Activated B cell treated with CpG ODN at 0.5 μM for 24 hours (primary cell): ENCODE measurements at regions not wholly inside any gene's neighbourhood (a gene's known extent, or its start where the extent isn't known, plus 50 kb on each side); places are given as distances from the start of the nearest gene placed in this dataset.

ENCODE experiments used
- ATAC-seq: fragments of 200-7000 bp; cut with Tn5 transposase; one replicate; pipeline ENCODE4 v1.10.0; 2021; ENCODE audit warnings: low read depth, mild to moderate bottlenecking, moderate library complexity
- CTCF ChIA-PET: fragments of 350-600 bp; sonication (Branson Sonifier 250); formaldehyde crosslinking; loops from one replicate; lab custom pipeline; 2021; ENCODE audit warnings: antibody characterized with exemption; lab: Charles Lee
- POLR2A ChIA-PET: fragments of 350-600 bp; sonication (Branson Sonifier 250); formaldehyde crosslinking; loops from one replicate; lab custom pipeline; 2021; ENCODE audit warnings: antibody characterized with exemption; lab: Charles Lee
- DNase-seq: peaks from one replicate; pipeline ENCODE4 v3.0.0; 2022
- H3K27ac Mint-ChIP-seq: one replicate; pipeline ENCODE4 v1.8.0; 2020; ENCODE audit warnings: mixed read lengths
- H3K27me3 Mint-ChIP-seq: one replicate; pipeline ENCODE4 v1.8.0; 2021; ENCODE audit warnings: mixed read lengths
- H3K36me3 Mint-ChIP-seq: one replicate; pipeline ENCODE4 v1.8.0; 2021; ENCODE audit warnings: low read depth, mixed read lengths
- H3K4me1 Mint-ChIP-seq: one replicate; pipeline ENCODE4 v1.8.0; 2021; ENCODE audit warnings: mixed read lengths
- H3K4me3 Mint-ChIP-seq: one replicate; pipeline ENCODE4 v1.8.0; 2020; ENCODE audit warnings: mild to moderate bottlenecking, mixed read lengths
- H3K9me3 Mint-ChIP-seq: one replicate; pipeline ENCODE4 v1.8.0; 2020; ENCODE audit warnings: mixed read lengths
- CTCF ChIP-seq: fragments of 200-600 bp; IDR thresholded peaks from one replicate; pipeline ENCODE4 v1.8.0; 2022; ENCODE audit warnings: antibody characterized with exemption, mild to moderate bottlenecking
- intact Hi-C: fragments of 100-400 bp; cut with micrococcal nuclease; formaldehyde crosslinking; loops from one replicate; pipeline ENCODE4 v1.15.1; 2024

GRCh38 chr14:34009956-34010355 is 59.1 kb upstream of the EGLN3 start:
- DNase-seq (no peak), ATAC-seq (no peak)
- Mint-ChIP-seq H3K36me3 (no peaks in the 10 kb centered on the region), H3K27me3 (peaks cover 2% of the 10 kb centered on the region), H3K4me3 (no peak overlapping the region), H3K4me1 (peaks cover 9% of the 10 kb centered on the region), H3K27ac (no peak overlapping the region), H3K9me3 (no peaks in the 10 kb centered on the region)
- ChIA-PET POLR2A (no interaction called here), CTCF (no interaction called here)
- intact Hi-C loops: no loop called here
- no peak for TF ChIP-seq CTCF

GRCh38 chr14:34007902-34008301 is 57.0 kb upstream of the EGLN3 start:
- DNase-seq (no peak), ATAC-seq (no peak)
- no peak for TF ChIP-seq CTCF
- intact Hi-C loops: no loop called here
- Mint-ChIP-seq H3K27ac (no peak overlapping the region), H3K36me3 (no peaks in the 10 kb centered on the region), H3K27me3 (no peaks in the 10 kb centered on the region), H3K9me3 (no peaks in the 10 kb centered on the region), H3K4me1 (no peaks in the 10 kb centered on the region), H3K4me3 (no peak overlapping the region)
- ChIA-PET POLR2A (no interaction called here), CTCF (no interaction called here)

DNA sequence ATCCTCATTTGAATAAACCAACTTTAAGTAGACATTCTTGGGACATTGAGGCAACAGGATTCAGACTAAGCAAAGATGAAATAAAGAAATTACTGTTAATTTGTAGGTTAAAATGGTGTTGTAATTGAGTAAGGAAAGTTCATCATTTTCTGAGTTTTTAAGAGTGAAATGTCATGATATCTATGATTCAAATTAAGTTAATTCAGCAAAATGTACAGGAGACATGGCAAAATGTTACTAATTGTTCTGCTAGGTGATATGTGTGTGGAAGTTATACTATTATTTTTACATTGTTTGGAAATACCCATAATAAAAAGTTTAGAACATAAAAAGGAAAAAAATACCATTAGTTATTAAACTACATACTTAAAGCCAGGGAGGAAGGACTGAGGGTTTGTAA is 55.0 kb upstream of the EGLN3 start:
- no peak for ATAC-seq
- CTCF ChIA-PET: no interaction called here
- TF ChIP-seq CTCF: no peak
- Mint-ChIP-seq H3K4me3 (no peak overlapping the region), H3K36me3 (no peaks in the 10 kb centered on the region), H3K27ac (no peak overlapping the region), H3K9me3 (no peaks in the 10 kb centered on the region), H3K4me1 (no peaks in the 10 kb centered on the region), H3K27me3 (no peaks in the 10 kb centered on the region)
- POLR2A ChIA-PET: no interaction called here
- intact Hi-C loops: no loop called here
- DNase-seq: no peak

GRCh38 chr14:34004881-34005280 is 54.0 kb upstream of the EGLN3 start:
- no peaks in the 10 kb centered on the region for H3K36me3 Mint-ChIP-seq
- no peak for DNase-seq
- H3K27me3 Mint-ChIP-seq: no peaks in the 10 kb centered on the region
- H3K9me3 Mint-ChIP-seq: no peaks in the 10 kb centered on the region
- no peak overlapping the region for H3K4me3 Mint-ChIP-seq
- H3K4me1 Mint-ChIP-seq: no peaks in the 10 kb centered on the region
- CTCF ChIA-PET: no interaction called here
- POLR2A ChIA-PET: no interaction called here
- ATAC-seq: no peak
- no peak for TF ChIP-seq CTCF
- intact Hi-C loops: no loop called here
- H3K27ac Mint-ChIP-seq: no peak overlapping the region

DNA sequence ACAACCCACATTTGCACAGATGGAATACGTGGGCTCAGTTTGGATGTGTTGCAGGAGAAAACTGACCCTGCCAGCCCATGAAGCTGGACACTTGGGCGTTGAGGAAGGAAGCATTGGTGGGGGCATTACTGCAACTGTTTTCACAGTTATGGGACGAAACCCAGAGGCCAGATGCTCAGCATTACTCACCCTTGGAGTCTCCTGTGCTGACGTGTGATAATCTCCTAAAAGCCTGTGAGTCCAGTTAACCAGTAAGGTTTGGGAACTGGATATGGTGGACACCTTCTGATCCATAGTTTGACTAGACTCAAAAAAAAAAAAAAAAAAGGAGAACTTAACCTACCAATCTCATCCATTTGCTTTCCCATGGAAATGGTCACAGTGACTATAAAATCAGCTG is 52.8 kb upstream of the EGLN3 start:
- H3K36me3 Mint-ChIP-seq: no peaks in the 10 kb centered on the region
- intact Hi-C loops: no loop called here
- no peak for ATAC-seq
- no peak for DNase-seq
- no peak overlapping the region for H3K27ac Mint-ChIP-seq
- no peaks in the 10 kb centered on the region for H3K27me3 Mint-ChIP-seq
- TF ChIP-seq CTCF: no peak
- POLR2A ChIA-PET: no interaction called here
- CTCF ChIA-PET: no interaction called here
- no peak overlapping the region for H3K4me3 Mint-ChIP-seq
- no peaks in the 10 kb centered on the region for H3K4me1 Mint-ChIP-seq
- H3K9me3 Mint-ChIP-seq: no peaks in the 10 kb centered on the region
